ENCODE measurements at regions not wholly inside any gene's neighbourhood (a gene's known extent, or its start where the extent isn't known, plus 50 kb on each side); places are given as distances from the start of the nearest gene placed in this dataset.
"Not testable (repeated sequence)": the region's sequence is repeated elsewhere in the genome, so short reads cannot be mapped to it uniquely, and the experiment has no call there.

DNA sequence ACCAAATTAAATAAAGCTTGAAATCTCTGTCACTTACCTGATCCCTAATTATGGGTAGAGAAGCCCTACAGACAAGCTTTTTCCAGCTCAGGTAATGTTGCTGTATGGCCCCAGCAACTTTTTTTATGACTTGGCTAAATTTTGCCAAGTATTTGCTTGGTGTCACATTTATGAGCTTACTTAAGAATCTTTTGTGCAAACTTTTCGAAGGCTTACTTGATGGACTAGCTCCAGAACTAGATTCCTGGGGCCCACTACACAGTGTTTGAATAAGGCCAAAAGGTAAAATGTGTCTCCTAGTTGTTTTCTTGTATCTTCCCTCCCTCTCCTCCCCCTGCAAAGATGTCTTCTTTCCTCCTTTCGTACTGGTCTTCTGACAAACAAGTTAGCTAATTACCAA lies 257.9 kb downstream of the OSR1 start:
- DNase-seq (ENCODE audit: low spot score), result no peak

DNA sequence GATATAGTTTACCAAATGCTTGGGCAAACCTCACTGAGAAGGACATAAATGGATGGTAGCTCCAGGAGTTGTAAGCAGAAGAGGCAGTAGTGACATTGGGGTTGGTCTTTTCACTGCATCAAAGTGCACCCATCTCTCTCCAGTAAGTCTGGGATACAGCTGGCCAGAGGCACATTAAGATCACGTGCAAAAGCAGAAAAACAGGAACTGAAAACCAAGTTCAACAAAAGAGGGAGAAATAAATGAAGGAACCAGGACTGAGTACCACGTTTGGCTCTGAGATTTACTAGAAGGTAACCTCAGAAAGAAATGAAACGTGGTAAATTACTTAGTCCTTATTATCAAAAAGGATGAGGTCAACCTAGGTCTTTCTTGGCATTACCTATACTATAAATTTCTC lies 259.2 kb downstream of the OSR1 start:
- DNase-seq (ENCODE audit: low spot score), result no peak

DNA sequence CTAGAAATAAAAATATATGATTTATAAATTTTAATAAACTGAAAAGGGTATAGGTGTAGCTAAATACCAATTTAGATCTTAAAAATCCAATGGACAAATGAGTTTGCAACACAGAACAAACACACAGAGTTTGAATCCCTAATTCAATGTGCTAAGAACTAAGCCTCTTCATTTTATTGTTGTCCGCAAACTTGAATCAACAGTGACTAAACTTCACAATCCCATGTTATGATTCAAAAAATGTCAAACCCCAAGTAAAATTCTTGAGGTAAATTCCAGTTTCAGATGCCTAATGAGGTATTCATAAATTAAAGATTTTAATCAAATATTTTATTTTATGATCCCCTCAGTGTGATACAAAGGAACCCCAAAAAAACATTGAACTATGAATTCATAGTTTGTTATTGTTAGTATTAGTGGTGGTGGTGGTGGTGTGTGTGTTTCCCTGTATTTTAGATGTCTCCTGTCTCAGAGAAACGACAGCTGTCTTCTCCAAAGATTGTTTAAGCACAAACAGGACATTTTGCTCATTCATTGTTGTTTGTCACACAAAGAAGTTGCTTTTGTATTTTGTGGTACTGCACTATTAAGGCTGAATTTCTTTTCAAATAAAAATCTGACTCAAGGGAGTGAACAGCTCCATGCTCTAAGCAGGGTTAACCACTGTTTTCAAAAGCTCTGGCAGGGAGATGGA lies 259.8 kb downstream of the OSR1 start:
- DNase-seq (ENCODE audit: low spot score), result no peak

DNA sequence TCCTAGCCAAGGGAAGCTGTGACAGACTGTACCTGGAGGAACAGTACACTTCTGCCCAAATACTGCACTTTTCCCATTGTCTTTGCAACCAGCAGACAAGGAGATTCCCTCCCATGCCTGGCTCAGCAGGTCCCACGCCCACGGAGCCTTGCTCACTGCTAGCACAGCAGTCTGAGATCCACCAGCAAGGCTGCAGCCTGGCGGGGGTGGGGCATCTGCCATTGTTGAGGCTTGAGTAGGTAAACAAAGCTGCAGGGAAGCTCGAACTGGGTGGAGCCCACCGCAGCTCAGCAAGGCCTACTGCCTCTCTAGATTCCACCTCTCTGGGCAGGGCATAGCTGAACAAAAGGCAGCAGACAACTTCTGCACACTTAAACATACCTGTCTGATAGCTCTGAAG lies 268.9 kb downstream of the OSR1 start:
- DNase-seq (ENCODE audit: low spot score), result not testable (repeated sequence)

DNA sequence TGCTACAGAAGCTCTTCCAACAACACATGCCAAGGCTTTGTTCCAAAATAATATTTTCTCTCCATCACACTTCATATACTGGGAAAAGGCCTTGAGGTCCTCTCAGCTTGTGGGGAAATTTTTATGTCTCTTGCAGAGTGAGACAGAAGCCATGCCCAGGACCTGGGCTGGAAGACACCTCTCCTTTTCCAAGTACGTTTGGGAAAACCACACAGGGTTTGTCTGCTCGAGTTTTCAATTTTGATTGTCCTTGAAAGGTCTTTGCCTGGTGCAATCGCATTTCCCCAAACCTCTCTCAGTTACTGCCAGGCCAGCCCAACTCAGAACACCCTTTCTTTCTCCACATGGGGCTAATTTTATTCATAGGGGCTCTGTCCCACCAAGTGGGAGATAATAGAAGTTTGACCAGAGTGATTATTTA lies 272.2 kb downstream of the OSR1 start:
- DNase-seq (ENCODE audit: low spot score), result no peak

DNA sequence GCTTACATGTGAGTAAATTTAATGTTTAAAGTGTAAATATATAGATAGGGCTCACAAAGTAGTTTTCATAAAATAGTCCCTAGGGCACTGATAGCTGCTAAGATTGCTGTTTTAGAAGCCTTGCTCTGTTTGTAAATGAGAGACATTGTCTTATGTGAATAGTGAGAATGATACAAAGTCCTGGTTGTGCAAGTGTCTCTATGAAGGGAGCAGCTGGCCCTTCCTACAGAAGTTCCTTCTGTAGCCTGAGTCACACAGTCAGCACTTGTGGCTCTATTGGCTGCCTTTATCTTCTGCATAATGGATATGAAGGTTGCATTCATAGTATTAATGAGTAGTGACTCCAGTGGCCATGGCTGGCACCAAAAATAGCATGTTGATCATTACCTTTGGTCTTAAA lies 279.7 kb downstream of the OSR1 start:
- DNase-seq (ENCODE audit: low spot score), result peak; percentile 41

DNA sequence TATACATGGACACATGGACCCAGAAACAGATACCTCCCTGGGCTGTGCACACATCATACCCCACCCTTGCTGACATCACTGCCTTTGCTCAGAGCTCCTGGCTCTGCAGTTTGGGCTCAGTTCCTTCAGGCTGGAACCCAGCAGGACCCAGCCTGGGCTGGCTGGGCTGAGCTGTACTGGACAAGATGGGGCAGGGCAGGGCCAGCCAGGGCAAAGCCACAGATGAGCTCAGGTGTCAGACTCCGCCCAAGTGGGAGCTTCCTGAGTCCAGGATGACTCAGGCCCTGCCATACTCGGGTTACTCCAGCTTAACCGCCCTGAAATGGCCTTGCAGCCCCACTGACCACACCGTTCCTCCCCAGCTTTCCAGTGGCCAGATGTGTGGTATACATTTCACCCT lies 284.9 kb downstream of the OSR1 start:
- DNase-seq (ENCODE audit: low spot score), result no peak

DNA sequence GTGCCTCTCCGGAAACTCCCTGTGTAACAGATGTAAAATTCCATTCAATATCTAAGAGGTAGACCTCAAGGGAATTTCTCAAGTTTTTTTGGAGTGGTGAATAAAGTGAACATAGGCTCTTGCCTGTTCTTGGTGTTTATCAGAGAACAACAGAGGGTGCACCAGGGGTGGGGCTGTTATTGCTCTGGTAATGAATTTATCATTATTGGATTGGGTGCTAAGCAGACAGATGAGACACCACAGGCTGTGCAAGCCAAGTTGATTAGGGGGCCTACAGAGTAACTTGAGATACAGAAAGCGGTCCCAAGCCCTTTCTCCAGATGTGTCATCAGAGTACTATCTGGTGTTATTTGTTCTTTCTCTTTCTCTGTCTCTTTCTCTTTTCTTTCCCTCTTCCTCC lies 286.3 kb downstream of the OSR1 start:
- no peak for DNase-seq (ENCODE audit: low spot score)

DNA sequence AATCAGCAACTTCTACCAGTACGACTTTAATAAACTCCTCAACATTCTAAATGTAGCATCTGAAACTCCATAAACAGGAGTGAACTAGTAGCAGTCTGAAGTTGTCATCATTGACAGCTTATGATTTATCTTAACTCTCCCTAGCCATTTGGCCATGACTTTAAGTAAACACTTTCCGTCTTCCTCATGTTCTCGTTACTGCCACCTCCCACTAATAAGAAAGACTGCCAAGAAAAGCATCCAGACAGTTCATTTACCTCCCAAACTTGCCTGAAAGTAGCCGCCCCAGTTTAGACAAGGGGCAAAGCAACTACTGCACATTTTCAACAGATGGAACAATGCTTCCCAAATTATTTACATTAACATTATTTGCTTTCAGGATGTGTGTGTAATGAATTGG lies 287.5 kb downstream of the OSR1 start:
- DNase-seq (ENCODE audit: low spot score), result no peak

DNA sequence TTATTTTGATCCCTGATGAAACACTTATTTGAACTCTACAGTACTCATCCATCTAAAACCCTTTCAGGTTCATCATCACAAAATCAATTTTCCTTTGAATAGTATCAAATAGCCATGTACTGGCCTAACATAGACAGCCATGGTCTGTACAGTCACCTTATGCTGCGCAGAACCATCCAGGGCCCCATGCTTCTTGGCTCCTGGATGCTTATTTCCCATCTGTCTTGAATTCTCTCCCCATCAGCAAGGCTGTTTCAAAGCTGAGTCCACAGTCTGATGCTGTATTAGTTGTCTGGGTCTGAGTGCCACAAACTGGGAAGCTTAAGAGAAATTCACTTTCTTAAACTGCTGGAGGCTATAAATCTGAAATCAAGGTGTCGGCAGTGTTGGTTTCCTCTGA lies 290.2 kb downstream of the OSR1 start:
- no peak for DNase-seq (ENCODE audit: low spot score)

DNA sequence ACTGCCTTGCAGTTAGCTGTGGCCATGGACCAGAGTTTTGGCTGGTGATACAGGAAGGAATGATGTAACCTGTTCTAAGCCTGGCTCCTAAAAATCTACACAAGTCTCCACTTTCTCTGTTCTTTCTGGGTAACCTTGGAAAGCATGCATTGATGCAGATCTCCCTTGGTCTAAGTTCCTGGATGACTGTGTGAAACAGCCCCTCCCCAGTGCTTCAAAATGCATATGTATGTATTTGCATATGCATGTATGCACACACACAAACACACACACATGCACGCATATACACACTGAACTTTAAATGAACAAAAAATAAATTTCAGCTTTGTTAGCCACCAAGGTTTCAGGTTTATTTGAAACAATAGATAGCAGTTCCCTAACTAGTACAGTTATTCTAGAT lies 296.1 kb downstream of the OSR1 start:
- DNase-seq (ENCODE audit: low spot score), result no peak

DNA sequence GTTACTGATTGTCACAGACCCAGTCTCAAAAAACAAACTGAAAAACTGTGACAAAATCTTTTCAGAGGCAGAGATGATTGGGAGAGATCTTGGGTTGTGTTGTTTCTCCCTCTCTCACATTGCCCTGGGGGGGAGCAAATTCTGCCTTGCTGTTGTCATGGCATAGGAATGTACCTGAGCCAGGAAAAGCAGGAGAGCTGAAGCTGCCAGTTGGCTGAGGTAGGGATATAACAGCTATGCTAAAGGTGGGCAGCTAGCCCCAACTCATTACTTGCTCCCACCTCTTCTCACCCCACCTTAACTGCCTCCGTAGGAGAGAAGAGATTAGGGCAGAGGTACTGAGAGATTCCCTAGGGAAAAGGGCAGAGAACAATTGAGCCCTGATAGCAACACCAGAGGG lies 299.3 kb downstream of the OSR1 start:
- DNase-seq (ENCODE audit: low spot score), result no peak

DNA sequence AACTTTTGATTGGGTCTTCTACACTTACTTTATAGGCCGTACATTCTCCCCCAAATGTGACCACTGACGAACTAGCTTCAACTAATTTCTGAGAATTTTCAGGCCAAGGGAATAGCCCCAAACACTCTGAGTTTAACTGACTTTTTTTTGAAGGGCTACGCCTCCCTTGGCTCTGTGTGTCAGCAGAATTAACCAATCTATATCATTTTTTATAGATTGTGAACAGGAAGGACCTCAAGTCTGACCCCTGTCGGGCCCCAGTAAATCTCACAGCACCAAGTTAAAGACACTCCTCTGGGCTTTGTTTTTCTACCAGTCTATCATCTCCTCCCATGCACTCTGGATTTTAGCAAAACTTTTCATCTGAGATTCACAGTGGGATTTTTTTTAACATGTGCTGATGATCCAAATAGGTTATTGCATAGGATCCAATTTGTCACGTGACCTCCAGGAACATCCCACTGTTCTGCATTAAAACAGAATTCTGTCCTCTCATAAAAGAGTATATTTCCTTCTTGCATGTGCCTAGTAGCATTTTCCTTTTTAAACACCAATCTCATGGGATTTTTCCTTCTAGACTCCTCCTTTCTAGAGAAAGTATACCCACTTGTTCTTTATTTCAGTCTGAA lies 307.1 kb downstream of the OSR1 start:
- DNase-seq (ENCODE audit: low spot score), result no peak

DNA sequence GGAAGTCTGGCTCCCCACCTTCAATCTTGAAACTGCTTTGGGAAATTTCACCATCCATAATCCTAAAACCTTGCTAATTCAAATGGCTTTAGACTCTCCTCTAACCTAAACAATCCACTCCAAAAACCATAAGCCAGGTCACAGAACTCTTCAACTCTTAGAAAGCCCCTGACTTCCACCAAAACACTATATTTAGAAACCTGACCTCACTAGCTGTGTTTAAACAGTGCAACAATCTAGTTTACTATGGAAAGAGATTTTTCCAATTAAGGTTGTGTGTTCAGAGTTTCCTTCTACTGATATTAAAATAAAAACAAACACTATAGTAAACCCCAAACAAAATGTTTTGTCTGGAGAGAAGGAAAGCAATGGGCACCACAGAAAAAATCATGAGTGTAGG lies 308.1 kb downstream of the OSR1 start:
- no peak for DNase-seq (ENCODE audit: low spot score)

DNA sequence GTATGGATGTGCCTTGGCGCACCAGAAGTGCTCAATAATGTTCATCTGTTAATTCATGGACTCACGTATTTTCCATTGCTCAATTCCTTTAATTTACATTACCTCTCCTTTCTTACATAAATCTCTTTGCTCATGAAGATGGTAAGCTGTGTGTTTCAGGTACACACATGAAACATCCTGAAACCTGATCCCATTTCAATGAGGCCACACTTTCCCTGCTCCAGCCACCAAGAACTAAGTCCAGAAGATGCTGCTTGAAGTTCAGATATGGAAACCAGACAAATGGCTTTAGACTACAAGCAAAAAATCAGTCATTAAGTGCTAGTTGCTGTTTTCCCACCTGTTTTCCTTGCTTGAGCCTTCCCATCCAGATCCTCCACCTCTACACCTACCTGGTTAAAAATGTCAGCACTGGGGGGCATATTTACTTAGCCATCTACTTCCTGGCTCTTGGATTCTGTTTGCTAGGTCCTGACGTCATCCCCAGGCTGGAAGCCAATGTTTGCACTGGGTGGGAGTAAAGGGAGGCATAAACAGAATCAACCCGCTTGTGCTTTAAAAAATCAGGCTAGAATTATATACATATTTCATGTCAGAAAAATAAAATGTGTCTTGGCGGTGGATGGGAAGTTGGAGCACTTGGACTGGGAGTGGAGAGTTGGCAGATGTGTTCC lies 309.7 kb downstream of the OSR1 start:
- DNase-seq (ENCODE audit: low spot score), result no peak

DNA sequence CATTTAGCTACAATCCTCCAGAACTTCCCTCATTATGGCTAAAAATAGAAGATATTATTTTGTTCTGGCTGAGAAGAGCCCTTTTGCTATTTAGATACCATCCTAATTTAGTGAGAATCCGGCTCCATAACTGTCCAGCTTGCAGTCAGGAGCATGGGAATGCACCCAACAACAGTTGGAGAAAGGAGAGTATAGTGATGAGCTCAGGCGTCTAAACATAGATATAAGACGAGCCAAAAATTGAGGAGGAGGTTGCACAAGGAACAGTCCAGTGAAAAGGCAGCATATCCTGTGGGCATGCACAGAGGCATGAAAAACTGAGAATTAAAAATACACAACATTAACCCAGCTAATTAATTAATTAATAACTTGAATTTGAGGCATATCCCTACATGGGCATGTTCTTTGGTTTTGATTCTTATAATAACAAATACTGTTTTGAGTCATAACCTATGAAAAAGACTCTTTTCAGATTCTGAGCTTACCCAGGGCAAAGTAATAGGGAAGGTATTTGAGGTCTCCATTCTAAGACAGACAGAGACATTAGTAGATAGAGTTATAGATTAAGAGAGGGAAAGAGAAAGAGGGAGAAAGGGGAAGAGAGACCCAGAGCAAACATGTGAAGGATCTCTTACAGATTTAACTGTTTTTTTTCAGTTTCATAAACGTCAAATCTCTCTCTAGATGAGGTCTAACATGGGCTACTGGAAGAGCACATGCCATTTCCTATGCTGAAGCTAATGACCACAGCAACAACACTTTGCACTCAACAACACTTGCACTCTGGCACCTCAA lies 311.2 kb downstream of the OSR1 start:
- no peak for DNase-seq (ENCODE audit: low spot score)

DNA sequence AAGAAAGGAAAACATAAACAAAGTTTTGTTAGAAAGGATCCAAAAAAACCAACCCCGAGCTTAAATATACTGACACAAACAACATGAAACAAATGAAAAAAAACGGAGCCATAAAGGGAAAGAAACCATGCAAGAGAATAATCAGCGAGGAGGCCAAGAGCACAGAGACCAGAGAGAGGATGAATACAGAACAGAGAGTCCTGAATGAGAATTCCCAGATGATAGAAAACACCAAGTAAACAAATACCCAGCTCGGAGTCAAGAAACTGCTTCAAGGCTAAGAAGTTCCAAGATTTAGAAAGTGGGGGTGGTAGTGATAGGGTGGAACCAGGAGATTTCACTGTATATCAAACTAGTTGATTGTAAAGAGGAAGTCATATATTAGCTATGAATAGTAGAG lies 313.3 kb downstream of the OSR1 start:
- DNase-seq (ENCODE audit: low spot score), result no peak

DNA sequence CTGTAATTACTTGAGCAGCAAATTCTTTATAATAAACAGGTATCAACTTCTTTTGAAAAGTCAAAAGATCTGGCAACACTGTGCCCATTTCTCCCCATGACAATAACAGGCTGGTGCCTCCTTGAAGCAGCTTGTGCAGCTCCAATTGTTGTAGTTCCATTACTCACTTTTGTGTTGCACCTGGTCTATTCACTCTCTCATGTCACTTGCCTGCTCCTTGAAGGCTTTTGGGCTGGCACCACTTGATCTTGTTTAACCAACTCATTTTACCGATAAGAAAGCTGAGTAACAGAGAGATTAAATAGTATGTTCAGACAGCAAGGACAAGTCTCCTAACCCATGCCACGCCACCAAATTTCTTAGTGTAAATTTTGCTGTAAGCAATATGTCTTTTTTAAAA lies 314.5 kb downstream of the OSR1 start:
- DNase-seq (ENCODE audit: low spot score), result no peak

DNA sequence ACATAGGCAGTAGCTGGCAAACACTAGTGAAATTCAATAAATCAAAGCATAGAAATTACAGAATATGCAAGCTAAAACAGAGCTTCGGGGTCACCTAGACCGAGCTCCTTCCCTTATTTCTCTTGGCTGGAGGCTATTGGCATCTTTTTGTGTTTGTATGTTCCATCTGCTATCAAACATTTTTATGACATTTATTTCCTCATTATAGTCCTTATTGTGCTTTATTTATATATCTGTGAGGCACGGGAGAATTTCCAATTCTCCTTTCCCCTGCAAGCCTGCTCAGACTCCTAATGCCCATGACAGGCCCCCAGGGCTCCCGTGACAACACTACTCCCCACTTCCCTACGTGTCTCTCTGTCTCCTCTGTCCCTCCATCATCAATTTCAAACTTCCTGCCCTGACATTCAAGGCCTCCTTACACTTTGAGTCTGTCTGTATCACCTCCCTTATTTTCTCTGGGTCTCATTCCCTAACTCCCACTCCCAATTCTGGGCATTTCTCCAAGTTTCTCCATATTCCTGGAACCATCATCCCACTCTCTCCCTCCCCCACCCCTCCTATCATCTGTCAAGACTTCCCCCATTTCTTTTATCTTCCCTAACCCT lies 316.9 kb downstream of the OSR1 start:
- DNase-seq (ENCODE audit: low spot score), result no peak

DNA sequence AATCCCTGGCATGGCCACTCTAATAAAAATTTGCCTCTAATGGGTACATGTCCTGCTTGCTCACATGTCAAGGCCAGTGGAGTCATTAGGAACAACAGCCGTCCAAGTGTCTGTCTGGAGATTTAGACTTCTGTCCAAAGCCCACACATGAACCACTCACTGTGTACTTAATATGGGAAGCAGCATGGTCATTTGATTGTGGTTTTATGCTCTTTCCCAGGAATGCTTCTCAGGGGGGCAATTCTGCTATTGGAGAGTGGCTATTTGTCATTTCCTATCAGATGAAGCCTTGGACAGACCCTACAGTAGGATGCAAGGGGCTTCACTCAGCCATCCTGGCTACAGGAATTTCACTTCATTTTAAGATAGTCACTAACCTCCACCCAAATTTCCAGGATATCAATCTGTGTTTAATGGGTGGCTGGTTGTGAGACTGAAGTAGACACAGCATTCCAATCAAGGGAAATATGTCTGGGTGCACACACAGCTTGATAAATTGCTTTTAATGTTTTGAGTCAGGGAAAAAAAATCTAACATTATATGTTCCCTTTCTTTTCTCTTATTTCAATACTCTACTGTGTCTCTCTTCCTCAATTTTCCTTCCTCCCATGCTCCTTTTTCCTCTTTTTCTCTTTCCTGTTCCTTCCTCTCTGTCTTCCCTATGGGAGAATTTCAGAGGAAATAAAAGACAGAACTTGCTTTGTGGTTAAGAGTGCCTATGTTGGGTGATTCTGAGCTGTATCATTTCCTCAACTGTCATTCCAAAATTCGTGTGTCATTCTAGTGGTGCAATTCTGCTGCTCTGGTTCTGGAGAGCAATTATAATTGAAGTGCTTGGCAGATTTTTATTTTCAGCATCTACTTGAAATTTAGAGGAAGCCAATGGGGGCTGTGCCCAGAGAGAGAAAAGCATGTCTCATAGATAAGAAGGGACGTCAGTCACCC lies 320.1 kb downstream of the OSR1 start:
- DNase-seq (ENCODE audit: low spot score), result no peak

DNA sequence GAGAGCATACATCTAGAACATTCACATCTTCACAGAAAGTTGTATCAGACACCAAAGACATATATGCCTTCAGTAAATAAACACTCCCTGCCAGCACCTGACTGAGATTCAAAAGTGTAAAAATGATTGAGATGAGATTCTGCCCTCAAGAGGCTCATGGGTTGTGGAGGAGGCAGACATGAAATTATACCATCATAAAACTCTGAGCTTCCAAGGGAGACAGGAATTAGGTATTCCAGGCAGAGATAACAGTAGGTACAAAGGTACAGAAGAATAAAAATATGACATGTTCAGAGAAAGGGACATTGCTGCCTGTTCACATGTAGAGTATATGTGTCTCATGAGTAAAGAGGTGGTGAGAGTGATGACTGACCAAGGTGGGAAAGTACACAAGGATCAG lies 322.3 kb downstream of the OSR1 start:
- DNase-seq (ENCODE audit: low spot score), result no peak
